Testis (tissue), 2 donors: ENCODE measurements at regions not wholly inside any gene's neighbourhood (a gene's known extent, or its start where the extent isn't known, plus 50 kb on each side); places are given as distances from the start of the nearest gene placed in this dataset.
A peak's percentile ranks its signal among the peaks of the same experiment; 100 is the strongest.

ENCODE experiments used
- DNase-seq: peaks from one replicate; pipeline ENCODE4 v3.0.0-alpha.2; 2019
- H3K27ac ChIP-seq, 2 donors: fragments of 200-600 bp; sonication (generic); one replicate each; pipeline ENCODE4 v1.5.1; 2019
- H3K27me3 ChIP-seq: fragments of 200-600 bp; sonication (generic); one replicate; pipeline ENCODE4 v1.5.1; 2019
- H3K36me3 ChIP-seq: fragments of 200-600 bp; sonication (generic); one replicate; pipeline ENCODE4 v1.5.1; 2017; ENCODE audit warnings: low read depth; ENCODE audit errors: missing control alignments
- H3K4me1 ChIP-seq: fragments of 200-600 bp; sonication (generic); one replicate; pipeline ENCODE4 v1.5.1; 2019
- H3K4me3 ChIP-seq, 2 donors: fragments of 200-600 bp; sonication (generic); one replicate each; pipeline ENCODE4 v1.5.1; 2017 to 2019
- H3K9me3 ChIP-seq: fragments of 200-600 bp; sonication (generic); one replicate; pipeline ENCODE4 v1.5.1; 2017
- CTCF ChIP-seq, 3 experiments: fragments of 450-650 bp in 2 of 3; fragments of 200-600 bp in 1 of 3; sonication (generic) in 1 of 3; IDR thresholded peaks; one replicate each; pipeline ENCODE4 v1.5.1; 2016 to 2019; ENCODE audit warnings: antibody characterized with exemption in 3 of 3, mild to moderate bottlenecking in 2 of 3, moderate library complexity in 1 of 3
- POLR2A ChIP-seq: fragments of 450-650 bp; IDR thresholded peaks from one replicate; pipeline ENCODE4 v1.6.1; 2017; ENCODE audit warnings: antibody characterized with exemption, mild to moderate bottlenecking, moderate library complexity
- WGBS, 2 donors: methylation state at CpG; one replicate each; pipeline ENCODE4 v1.1.5; 2018; 5-methylcytosine and 5-hydroxymethylcytosine counted together
- intact Hi-C: fragments of 100-400 bp; cut with DNase I; formaldehyde crosslinking; loops from one replicate; pipeline ENCODE4 v1.15.1; 2023; ENCODE audit warnings: low total_unique reads

GRCh38 chr6:142683714-142684141 lies 261.2 kb downstream of the HIVEP2 start:
- Histone ChIP-seq H3K27ac (no peak overlapping the region), H3K4me3 (no peak overlapping the region), H3K9me3 (no peaks in the 10 kb centered on the region), H3K36me3 (no peaks in the 10 kb centered on the region), H3K4me1 (no peaks in the 10 kb centered on the region), H3K27me3 (no peaks in the 10 kb centered on the region)
- no peak for DNase-seq
- intact Hi-C loops = no loop called here
- WGBS, 2 donors = 82 to 90% methylated on average over 6 of the region's 6 CpGs
- no peak for TF ChIP-seq CTCF (IDR thresholded peaks at IDR 0.05)

DNA sequence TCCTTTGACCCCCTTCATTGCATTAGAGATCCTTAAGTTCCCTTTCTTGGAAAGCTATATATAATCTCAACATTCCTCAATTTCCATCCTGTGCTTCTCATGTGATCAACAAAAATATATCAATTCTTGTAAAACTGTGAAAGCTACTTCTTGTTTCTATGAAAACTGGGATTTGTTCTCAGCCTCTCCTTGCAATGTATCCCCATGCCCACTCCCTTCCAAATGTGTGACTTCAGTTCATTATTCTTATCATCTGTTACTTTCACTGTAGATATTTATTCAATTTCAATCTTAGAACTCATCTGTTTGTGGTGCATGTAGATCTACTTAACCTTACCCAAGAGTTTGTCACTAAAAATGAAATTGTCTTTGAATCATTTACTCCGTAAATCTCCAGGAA lies 260.6 kb downstream of the HIVEP2 start:
- H3K27ac ChIP-seq = no peak overlapping the region
- no peaks in the 10 kb centered on the region for H3K27me3 ChIP-seq
- DNase-seq = no peak
- no peaks in the 10 kb centered on the region for H3K4me1 ChIP-seq
- WGBS, 2 donors = 43 to 100% methylated on average over 1 of the region's 1 CpG
- TF ChIP-seq POLR2A (no peak), CTCF (IDR thresholded peaks at IDR 0.05) (no peak)
- H3K36me3 ChIP-seq = no peaks in the 10 kb centered on the region
- intact Hi-C loops = no loop called here
- no peak overlapping the region for H3K4me3 ChIP-seq
- H3K9me3 ChIP-seq = no peaks in the 10 kb centered on the region

- TF ChIP-seq CTCF (IDR thresholded peaks at IDR 0.05) = no peak
- no peak for TF ChIP-seq POLR2A
- Histone ChIP-seq H3K27me3 (no peaks in the 10 kb centered on the region), H3K9me3 (no peaks in the 10 kb centered on the region), H3K4me3 (no peak overlapping the region), H3K4me1 (no peaks in the 10 kb centered on the region), H3K36me3 (no peaks in the 10 kb centered on the region), H3K27ac (no peak overlapping the region)
- intact Hi-C loops = no loop called here
- 68 to 86% methylated on average over 4 of the region's 4 CpGs for WGBS, 2 donors
- no peak for DNase-seq
These were observed 259.0 kb downstream of the HIVEP2 start for GRCh38 chr6:142685852-142686506.

- whole genome bisulfite sequencing, 2 donors = 46 to 51% methylated on average over 2 of the region's 2 CpGs
- Histone ChIP-seq H3K4me3 (no peak overlapping the region), H3K27me3 (no peaks in the 10 kb centered on the region), H3K36me3 (no peaks in the 10 kb centered on the region), H3K4me1 (no peaks in the 10 kb centered on the region), H3K27ac (no peak overlapping the region), H3K9me3 (no peaks in the 10 kb centered on the region)
- TF ChIP-seq CTCF (IDR thresholded peaks at IDR 0.05) (no peak), POLR2A (no peak)
- intact Hi-C loops = no loop called here
- DNase-seq = no peak
These were observed 258.5 kb downstream of the HIVEP2 start for GRCh38 chr6:142686507-142686887.

- TF ChIP-seq CTCF (IDR thresholded peaks at IDR 0.05) (peak; percentile 89 to 93 (median 90)), POLR2A (no peak)
- H3K27me3 ChIP-seq = no peaks in the 10 kb centered on the region
- H3K36me3 ChIP-seq = no peaks in the 10 kb centered on the region
- no peak overlapping the region for H3K4me3 ChIP-seq
- no peak overlapping the region for H3K27ac ChIP-seq
- 21 to 23% methylated on average over 11 of the region's 11 CpGs for WGBS, 2 donors
- intact Hi-C loops = no loop called here
- H3K4me1 ChIP-seq = no peaks in the 10 kb centered on the region
- DNase-seq = peak; percentile 75
- H3K9me3 ChIP-seq = no peaks in the 10 kb centered on the region
These were observed 252.0 kb downstream of the HIVEP2 start for GRCh38 chr6:142692942-142693341.
